B cell (primary cell): ENCODE measurements at regions not wholly inside any gene's neighbourhood (a gene's known extent, or its start where the extent isn't known, plus 50 kb on each side); places are given as distances from the start of the nearest gene placed in this dataset.

Experiments used
- EZH2 ChIP-seq: IDR thresholded peaks from 2 replicates; pipeline ENCODE4 v1.6.1; 2012; ENCODE audit warnings: borderline replicate concordance, low read depth, mild to moderate bottlenecking, moderate library complexity, low read length; ENCODE audit not compliant: insufficient read depth, poor library complexity, severe bottlenecking
- TF ChIP-seq, protein P1 (sequence below): fragments of 200-600 bp; IDR thresholded peaks from one replicate; pipeline ENCODE4 v1.8.0; 2022; ENCODE audit warnings: antibody characterized with exemption, mild to moderate bottlenecking

- TF ChIP-seq, protein P1, sequence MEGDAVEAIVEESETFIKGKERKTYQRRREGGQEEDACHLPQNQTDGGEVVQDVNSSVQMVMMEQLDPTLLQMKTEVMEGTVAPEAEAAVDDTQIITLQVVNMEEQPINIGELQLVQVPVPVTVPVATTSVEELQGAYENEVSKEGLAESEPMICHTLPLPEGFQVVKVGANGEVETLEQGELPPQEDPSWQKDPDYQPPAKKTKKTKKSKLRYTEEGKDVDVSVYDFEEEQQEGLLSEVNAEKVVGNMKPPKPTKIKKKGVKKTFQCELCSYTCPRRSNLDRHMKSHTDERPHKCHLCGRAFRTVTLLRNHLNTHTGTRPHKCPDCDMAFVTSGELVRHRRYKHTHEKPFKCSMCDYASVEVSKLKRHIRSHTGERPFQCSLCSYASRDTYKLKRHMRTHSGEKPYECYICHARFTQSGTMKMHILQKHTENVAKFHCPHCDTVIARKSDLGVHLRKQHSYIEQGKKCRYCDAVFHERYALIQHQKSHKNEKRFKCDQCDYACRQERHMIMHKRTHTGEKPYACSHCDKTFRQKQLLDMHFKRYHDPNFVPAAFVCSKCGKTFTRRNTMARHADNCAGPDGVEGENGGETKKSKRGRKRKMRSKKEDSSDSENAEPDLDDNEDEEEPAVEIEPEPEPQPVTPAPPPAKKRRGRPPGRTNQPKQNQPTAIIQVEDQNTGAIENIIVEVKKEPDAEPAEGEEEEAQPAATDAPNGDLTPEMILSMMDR, result no peak
- no peak for TF ChIP-seq EZH2
Measured at GRCh38 chr2:236754271-236754944, 184.8 kb downstream of the ACKR3 start.
